ENCODE measurements at regions not wholly inside any gene's neighbourhood (a gene's known extent, or its start where the extent isn't known, plus 50 kb on each side); places are given as distances from the start of the nearest gene placed in this dataset.

DNA sequence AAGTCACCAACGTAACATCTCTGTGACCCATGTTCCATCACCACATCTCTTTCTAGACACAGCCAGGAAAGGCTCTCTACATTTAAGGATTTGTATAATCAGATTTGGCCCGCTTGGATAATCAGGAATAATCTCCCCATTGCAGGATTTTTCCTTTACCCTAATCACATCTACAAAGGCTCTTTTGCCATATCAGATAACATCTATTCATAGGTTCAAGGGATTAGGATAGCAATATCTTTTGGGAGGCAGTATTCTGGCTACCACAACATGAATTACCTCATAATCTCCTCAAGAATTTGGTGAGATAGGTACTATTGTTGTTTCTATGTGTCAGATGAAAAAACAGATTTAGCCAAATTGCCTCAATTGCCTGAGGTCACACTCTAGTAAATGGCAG, 142.8 kb upstream of the UBASH3B start:
- Histone ChIP-seq H3K27me3 (no peaks in the 10 kb centered on the region), H3K9me3 (no peaks in the 10 kb centered on the region), H3K4me1 (ENCODE audit: insufficient read depth) (no peaks in the 10 kb centered on the region), H3K4me3 (no peak overlapping the region), H3K27ac (no peak overlapping the region), H3K36me3 (no peaks in the 10 kb centered on the region)
- no peak for DNase-seq
- TF ChIP-seq, protein P1, sequence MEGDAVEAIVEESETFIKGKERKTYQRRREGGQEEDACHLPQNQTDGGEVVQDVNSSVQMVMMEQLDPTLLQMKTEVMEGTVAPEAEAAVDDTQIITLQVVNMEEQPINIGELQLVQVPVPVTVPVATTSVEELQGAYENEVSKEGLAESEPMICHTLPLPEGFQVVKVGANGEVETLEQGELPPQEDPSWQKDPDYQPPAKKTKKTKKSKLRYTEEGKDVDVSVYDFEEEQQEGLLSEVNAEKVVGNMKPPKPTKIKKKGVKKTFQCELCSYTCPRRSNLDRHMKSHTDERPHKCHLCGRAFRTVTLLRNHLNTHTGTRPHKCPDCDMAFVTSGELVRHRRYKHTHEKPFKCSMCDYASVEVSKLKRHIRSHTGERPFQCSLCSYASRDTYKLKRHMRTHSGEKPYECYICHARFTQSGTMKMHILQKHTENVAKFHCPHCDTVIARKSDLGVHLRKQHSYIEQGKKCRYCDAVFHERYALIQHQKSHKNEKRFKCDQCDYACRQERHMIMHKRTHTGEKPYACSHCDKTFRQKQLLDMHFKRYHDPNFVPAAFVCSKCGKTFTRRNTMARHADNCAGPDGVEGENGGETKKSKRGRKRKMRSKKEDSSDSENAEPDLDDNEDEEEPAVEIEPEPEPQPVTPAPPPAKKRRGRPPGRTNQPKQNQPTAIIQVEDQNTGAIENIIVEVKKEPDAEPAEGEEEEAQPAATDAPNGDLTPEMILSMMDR (IDR thresholded peaks at IDR 0.05), result no peak
- TF ChIP-seq EP300 (IDR thresholded peaks at IDR 0.05) (no peak), POLR2A (IDR thresholded peaks at IDR 0.05) (no peak)
- intact Hi-C loops (cut with DNase I), result no loop called here
- 87 to 93% (median 92%) methylated on average over 2 of the region's 2 CpGs for WGBS, 3 donors

DNA sequence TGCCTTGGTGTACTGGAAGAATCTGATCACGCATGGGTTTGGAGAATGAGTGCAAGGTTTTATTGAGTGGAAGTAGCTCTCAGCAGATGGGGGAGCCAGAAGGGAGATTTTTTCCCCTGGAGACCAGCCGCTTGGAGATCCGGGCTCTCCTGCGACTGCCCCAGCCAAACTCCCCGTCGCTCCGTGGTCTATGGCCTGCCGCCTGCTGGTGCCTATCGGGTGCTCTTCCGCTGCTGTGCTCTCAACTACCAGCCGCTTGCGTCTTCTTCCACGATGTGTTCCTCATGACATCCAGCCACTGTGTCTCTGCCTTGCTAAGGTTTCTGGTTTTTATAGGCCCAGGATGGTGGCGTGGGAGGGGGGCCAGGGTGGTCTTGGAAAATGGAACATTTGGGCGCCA, 145.6 kb upstream of the UBASH3B start:
- 93 to 94% (median 93%) methylated on average over 15 of the region's 15 CpGs for WGBS, 3 donors
- no peak for DNase-seq
- H3K4me3 ChIP-seq, result no peak overlapping the region

DNA sequence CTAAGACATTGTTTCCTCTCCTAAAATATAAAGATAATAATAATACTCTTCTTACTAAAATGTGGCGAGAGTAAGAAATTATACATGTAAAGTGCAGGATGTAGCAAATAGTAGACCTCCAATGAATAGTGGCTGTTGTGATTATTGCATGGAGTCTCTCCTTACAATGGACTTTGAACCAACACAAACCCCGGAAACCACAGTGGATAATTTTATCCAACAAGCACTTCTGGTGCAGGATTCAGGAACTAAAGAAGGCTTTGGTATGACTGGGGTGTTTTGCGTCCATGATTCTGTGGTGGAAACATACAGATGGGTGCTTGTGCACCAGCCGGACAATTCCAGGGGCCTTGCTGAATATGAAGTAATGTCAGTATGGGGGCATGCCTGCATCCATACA, 146.4 kb upstream of the UBASH3B start:
- no peaks in the 10 kb centered on the region for H3K27me3 ChIP-seq
- no peak overlapping the region for H3K27ac ChIP-seq
- WGBS, 3 donors, result 89 to 93% (median 93%) methylated on average over 4 of the region's 4 CpGs
- no peak overlapping the region for H3K4me3 ChIP-seq
- intact Hi-C loops (cut with DNase I), result loop anchor here (5.0 to 10.0 kb wide), 4 partner anchors 284 to 857 kb away; no protein-coding TSS in a partner anchor
- H3K4me1 ChIP-seq (ENCODE audit: insufficient read depth), result peaks cover 4% of the 10 kb centered on the region
- no peaks in the 10 kb centered on the region for H3K9me3 ChIP-seq
- no peak for TF ChIP-seq EP300 (IDR thresholded peaks at IDR 0.05)
- no peak for TF ChIP-seq POLR2A (IDR thresholded peaks at IDR 0.05)
- H3K36me3 ChIP-seq, result no peaks in the 10 kb centered on the region
- no peak for DNase-seq

More for the DNA sequence above, 145.6 kb upstream of the UBASH3B start:
- Histone ChIP-seq H3K27ac (no peak overlapping the region), H3K4me1 (ENCODE audit: insufficient read depth) (peaks cover 4% of the 10 kb centered on the region), H3K9me3 (no peaks in the 10 kb centered on the region), H3K36me3 (no peaks in the 10 kb centered on the region), H3K27me3 (no peaks in the 10 kb centered on the region)
- intact Hi-C loops (cut with DNase I), result loop anchor here (5.0 to 10.0 kb wide), 4 partner anchors 285 to 858 kb away; no protein-coding TSS in a partner anchor
- no peak for TF ChIP-seq POLR2A (IDR thresholded peaks at IDR 0.05)

DNA sequence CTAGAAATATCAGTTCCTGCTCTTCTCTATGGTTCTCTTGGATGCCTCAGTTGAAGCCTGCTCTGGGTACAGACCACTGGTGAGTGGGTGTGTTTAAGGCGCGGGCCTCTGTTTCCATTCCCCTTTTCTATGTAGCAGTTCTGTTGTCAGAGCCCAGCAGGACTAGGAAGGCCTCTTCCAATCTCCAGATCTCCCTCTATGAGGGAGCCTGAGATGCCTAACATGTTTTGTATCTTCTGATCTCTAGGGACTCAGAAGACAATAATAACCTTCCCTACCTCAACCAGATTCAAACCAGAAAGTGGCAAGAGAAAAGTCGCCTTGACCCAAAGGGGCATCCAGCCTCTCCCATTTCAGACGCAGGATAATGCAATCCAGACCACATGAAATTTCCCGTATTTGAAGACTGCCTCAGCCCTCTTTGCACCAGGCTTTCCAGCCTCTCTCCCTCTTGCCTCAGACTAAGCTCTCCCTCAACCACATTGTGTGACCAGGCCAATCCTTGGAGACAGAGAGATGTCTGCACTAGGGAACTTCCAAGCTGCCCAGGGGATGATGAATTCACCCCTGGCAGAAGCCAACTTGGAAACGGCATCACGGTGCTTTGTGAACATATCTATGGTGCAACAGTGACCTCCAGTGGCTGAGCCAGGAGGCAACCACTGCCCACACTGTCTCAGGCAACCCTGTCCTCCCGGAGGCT, 150.1 kb upstream of the UBASH3B start:
- Histone ChIP-seq H3K9me3 (no peaks in the 10 kb centered on the region), H3K27ac (no peak overlapping the region), H3K4me1 (ENCODE audit: insufficient read depth) (peaks cover 4% of the 10 kb centered on the region), H3K4me3 (no peak overlapping the region), H3K27me3 (no peaks in the 10 kb centered on the region), H3K36me3 (no peaks in the 10 kb centered on the region)
- peak; percentile 83 to 88 (median 85) for DNase-seq
- WGBS, 3 donors, result 29 to 30% (median 29%) methylated on average over 8 of the region's 8 CpGs
- intact Hi-C loops (cut with DNase I), result loop anchor here (2.0 to 10.0 kb wide), 5 partner anchors 281 to 853 kb away; no protein-coding TSS in a partner anchor
- TF ChIP-seq, protein P1 (IDR thresholded peaks at IDR 0.05), result peak; percentile 60 to 84 (median 73)
- TF ChIP-seq EP300 (IDR thresholded peaks at IDR 0.05) (no peak), POLR2A (IDR thresholded peaks at IDR 0.05) (no peak)

DNA sequence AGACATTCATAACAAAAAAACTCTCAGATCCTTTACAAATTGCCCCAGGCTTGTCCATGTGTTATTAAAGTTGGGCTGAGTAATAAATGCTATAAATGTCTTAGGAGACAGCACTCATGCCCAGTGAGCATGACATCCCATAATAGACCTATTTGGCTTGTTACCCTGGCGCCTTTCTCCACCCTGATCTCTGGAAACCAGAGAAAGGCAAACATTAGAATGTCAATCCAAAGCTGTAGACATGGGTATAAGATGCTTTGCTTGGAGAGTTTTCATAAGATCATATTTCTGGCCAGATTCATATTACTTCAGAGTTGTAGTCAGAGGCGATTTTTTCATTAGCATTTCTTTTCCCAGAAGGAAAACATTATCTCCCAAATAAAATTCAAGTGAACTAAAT, 161.3 kb upstream of the UBASH3B start:
- H3K27ac ChIP-seq, result no peak overlapping the region
- TF ChIP-seq POLR2A (IDR thresholded peaks at IDR 0.05) (no peak), EP300 (IDR thresholded peaks at IDR 0.05) (no peak)
- TF ChIP-seq, protein P1 (IDR thresholded peaks at IDR 0.05), result no peak
- no peaks in the 10 kb centered on the region for H3K36me3 ChIP-seq
- intact Hi-C loops (cut with DNase I), result no loop called here
- DNase-seq, result no peak
- no peaks in the 10 kb centered on the region for H3K27me3 ChIP-seq
- no peaks in the 10 kb centered on the region for H3K9me3 ChIP-seq
- WGBS, 3 donors, result 72 to 92% (median 73%) methylated on average over 2 of the region's 2 CpGs
- no peaks in the 10 kb centered on the region for H3K4me1 ChIP-seq (ENCODE audit: insufficient read depth)
- H3K4me3 ChIP-seq, result no peak overlapping the region

Measured in ovary (tissue), 7 donors.